ENCODE measurements at regions not wholly inside any gene's neighbourhood (a gene's known extent, or its start where the extent isn't known, plus 50 kb on each side); places are given as distances from the start of the nearest gene placed in this dataset.

GRCh38 chr9:105836936-105837660, 142.8 kb downstream of the TMEM38B start:
- Histone ChIP-seq H3K27me3 (ENCODE audit: insufficient read depth, insufficient read length) (no peaks in the 10 kb centered on the region), H3K36me3 (ENCODE audit: insufficient read depth, insufficient read length, low read length) (no peaks in the 10 kb centered on the region), H3K4me1 (ENCODE audit: insufficient read depth, insufficient read length) (peaks cover 7% of the 10 kb centered on the region), H3K9ac (ENCODE audit: insufficient read length, low read depth) (no peak overlapping the region), H3K4me3 (ENCODE audit: insufficient read length, low read depth) (no peak overlapping the region), H3K9me3 (ENCODE audit: insufficient read depth, low read length) (no peaks in the 10 kb centered on the region)
- no peak for DNase-seq (ENCODE audit: low read depth, low spot score)
- TF ChIP-seq SUZ12 (IDR thresholded peaks at IDR 0.05; ENCODE audit: extremely low read depth, insufficient read depth, insufficient read length) = no peak
- TF ChIP-seq YY1 (IDR thresholded peaks at IDR 0.05; ENCODE audit: insufficient read depth, insufficient read length) = no peak
- TF ChIP-seq ZNF274 (IDR thresholded peaks at IDR 0.05; ENCODE audit: low read depth, low read length) = no peak

- Histone ChIP-seq H3K4me1 (ENCODE audit: insufficient read depth, insufficient read length) (peaks cover 2% of the 10 kb centered on the region), H3K36me3 (ENCODE audit: insufficient read depth, insufficient read length, low read length) (no peaks in the 10 kb centered on the region), H3K9me3 (ENCODE audit: insufficient read depth, low read length) (no peaks in the 10 kb centered on the region), H3K9ac (ENCODE audit: insufficient read length, low read depth) (no peak overlapping the region), H3K27me3 (ENCODE audit: insufficient read depth, insufficient read length) (no peaks in the 10 kb centered on the region), H3K4me3 (ENCODE audit: insufficient read length, low read depth) (no peak overlapping the region)
- DNase-seq (ENCODE audit: low read depth, low spot score) = no peak
- no peak for TF ChIP-seq ZNF274 (IDR thresholded peaks at IDR 0.05; ENCODE audit: low read depth, low read length)
- no peak for TF ChIP-seq SUZ12 (IDR thresholded peaks at IDR 0.05; ENCODE audit: extremely low read depth, insufficient read depth, insufficient read length)
- TF ChIP-seq YY1 (IDR thresholded peaks at IDR 0.05; ENCODE audit: insufficient read depth, insufficient read length) = no peak
Measured at GRCh38 chr9:105841562-105841961, 147.2 kb downstream of the TMEM38B start.

- Histone ChIP-seq H3K4me3 (ENCODE audit: insufficient read length, low read depth) (no peak overlapping the region), H3K9ac (ENCODE audit: insufficient read length, low read depth) (no peak overlapping the region), H3K9me3 (ENCODE audit: insufficient read depth, low read length) (no peaks in the 10 kb centered on the region), H3K36me3 (ENCODE audit: insufficient read depth, insufficient read length, low read length) (no peaks in the 10 kb centered on the region), H3K4me1 (ENCODE audit: insufficient read depth, insufficient read length) (peaks cover 2% of the 10 kb centered on the region), H3K27me3 (ENCODE audit: insufficient read depth, insufficient read length) (no peaks in the 10 kb centered on the region)
- TF ChIP-seq ZNF274 (IDR thresholded peaks at IDR 0.05; ENCODE audit: low read depth, low read length) (no peak), YY1 (IDR thresholded peaks at IDR 0.05; ENCODE audit: insufficient read depth, insufficient read length) (no peak), SUZ12 (IDR thresholded peaks at IDR 0.05; ENCODE audit: extremely low read depth, insufficient read depth, insufficient read length) (no peak)
- DNase-seq (ENCODE audit: low read depth, low spot score) = no peak
Measured at GRCh38 chr9:105842023-105842644, 147.8 kb downstream of the TMEM38B start.

GRCh38 chr9:105846825-105847224, 152.5 kb downstream of the TMEM38B start:
- Histone ChIP-seq H3K4me3 (ENCODE audit: insufficient read length, low read depth) (no peak overlapping the region), H3K9ac (ENCODE audit: insufficient read length, low read depth) (no peak overlapping the region), H3K36me3 (ENCODE audit: insufficient read depth, insufficient read length, low read length) (no peaks in the 10 kb centered on the region), H3K4me1 (ENCODE audit: insufficient read depth, insufficient read length) (no peaks in the 10 kb centered on the region), H3K9me3 (ENCODE audit: insufficient read depth, low read length) (no peaks in the 10 kb centered on the region; the same call in 1 of the 2 replicates), H3K27me3 (ENCODE audit: insufficient read depth, insufficient read length) (no peaks in the 10 kb centered on the region)
- DNase-seq (ENCODE audit: low read depth, low spot score) = no peak
- TF ChIP-seq SUZ12 (IDR thresholded peaks at IDR 0.05; ENCODE audit: extremely low read depth, insufficient read depth, insufficient read length) = no peak
- TF ChIP-seq ZNF274 (IDR thresholded peaks at IDR 0.05; ENCODE audit: low read depth, low read length) = no peak
- TF ChIP-seq YY1 (IDR thresholded peaks at IDR 0.05; ENCODE audit: insufficient read depth, insufficient read length) = no peak

GRCh38 chr9:105850852-105851500, 156.6 kb downstream of the TMEM38B start:
- no peak for TF ChIP-seq YY1 (IDR thresholded peaks at IDR 0.05; ENCODE audit: insufficient read depth, insufficient read length)
- TF ChIP-seq ZNF274 (IDR thresholded peaks at IDR 0.05; ENCODE audit: low read depth, low read length) = no peak
- no peak for TF ChIP-seq SUZ12 (IDR thresholded peaks at IDR 0.05; ENCODE audit: extremely low read depth, insufficient read depth, insufficient read length)
- Histone ChIP-seq H3K9ac (ENCODE audit: insufficient read length, low read depth) (no peak overlapping the region), H3K36me3 (ENCODE audit: insufficient read depth, insufficient read length, low read length) (no peaks in the 10 kb centered on the region), H3K27me3 (ENCODE audit: insufficient read depth, insufficient read length) (no peaks in the 10 kb centered on the region), H3K4me1 (ENCODE audit: insufficient read depth, insufficient read length) (no peaks in the 10 kb centered on the region), H3K9me3 (ENCODE audit: insufficient read depth, low read length) (no peaks in the 10 kb centered on the region; the same call in 1 of the 2 replicates), H3K4me3 (ENCODE audit: insufficient read length, low read depth) (no peak overlapping the region)
- no peak for DNase-seq (ENCODE audit: low read depth, low spot score)

- Histone ChIP-seq H3K9ac (ENCODE audit: insufficient read length, low read depth) (no peak overlapping the region), H3K4me1 (ENCODE audit: insufficient read depth, insufficient read length) (no peaks in the 10 kb centered on the region)
- no peak for TF ChIP-seq ZNF274 (IDR thresholded peaks at IDR 0.05; ENCODE audit: low read depth, low read length)
- TF ChIP-seq YY1 (IDR thresholded peaks at IDR 0.05; ENCODE audit: insufficient read depth, insufficient read length) = no peak
- TF ChIP-seq SUZ12 (IDR thresholded peaks at IDR 0.05; ENCODE audit: extremely low read depth, insufficient read depth, insufficient read length) = no peak
Measured at GRCh38 chr9:105854026-105854782, 159.9 kb downstream of the TMEM38B start.

More at GRCh38 chr9:105854026-105854782, 159.9 kb downstream of the TMEM38B start:
- no peak overlapping the region for H3K4me3 ChIP-seq (ENCODE audit: insufficient read length, low read depth)
- DNase-seq (ENCODE audit: low read depth, low spot score) = no peak
- no peaks in the 10 kb centered on the region for H3K36me3 ChIP-seq (ENCODE audit: insufficient read depth, insufficient read length, low read length)
- H3K27me3 ChIP-seq (ENCODE audit: insufficient read depth, insufficient read length) = no peaks in the 10 kb centered on the region
- no peaks in the 10 kb centered on the region; the same call in 1 of the 2 replicates for H3K9me3 ChIP-seq (ENCODE audit: insufficient read depth, low read length)
